Endometrium (tissue), 2 donors: ENCODE measurements at regions not wholly inside any gene's neighbourhood (a gene's known extent, or its start where the extent isn't known, plus 50 kb on each side); places are given as distances from the start of the nearest gene placed in this dataset.
"Not testable (repeated sequence)": the region's sequence is repeated elsewhere in the genome, so short reads cannot be mapped to it uniquely, and the experiment has no call there.

Experiments used
- FAIRE-seq: peaks from 2 replicates; lab custom pipeline; 2012; peaks lifted over from hg19 to GRCh38; lab: Jason Lieb, UNC
- donor health status: control.
- donor health status: control.

DNA sequence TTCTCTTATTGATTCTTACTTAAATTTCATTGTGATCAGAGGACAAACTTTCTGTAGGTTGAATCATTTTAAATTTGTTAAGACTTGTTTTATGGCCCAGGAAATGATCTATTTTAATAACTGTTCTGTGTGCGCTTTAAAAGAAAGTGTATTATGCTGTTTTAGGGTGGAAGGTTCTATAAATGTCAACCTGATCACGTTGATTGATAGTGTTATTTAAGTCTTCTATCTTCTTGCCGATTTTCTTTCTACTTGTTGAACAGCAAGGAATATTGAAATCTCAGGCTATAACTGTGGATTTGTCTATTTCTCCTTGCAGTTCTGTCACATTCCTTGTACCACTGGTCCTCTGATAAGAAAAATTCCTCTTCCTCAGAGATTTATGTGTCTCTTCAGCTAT, 112.7 kb downstream of the TANC2 start:
- FAIRE-seq: no peak

DNA sequence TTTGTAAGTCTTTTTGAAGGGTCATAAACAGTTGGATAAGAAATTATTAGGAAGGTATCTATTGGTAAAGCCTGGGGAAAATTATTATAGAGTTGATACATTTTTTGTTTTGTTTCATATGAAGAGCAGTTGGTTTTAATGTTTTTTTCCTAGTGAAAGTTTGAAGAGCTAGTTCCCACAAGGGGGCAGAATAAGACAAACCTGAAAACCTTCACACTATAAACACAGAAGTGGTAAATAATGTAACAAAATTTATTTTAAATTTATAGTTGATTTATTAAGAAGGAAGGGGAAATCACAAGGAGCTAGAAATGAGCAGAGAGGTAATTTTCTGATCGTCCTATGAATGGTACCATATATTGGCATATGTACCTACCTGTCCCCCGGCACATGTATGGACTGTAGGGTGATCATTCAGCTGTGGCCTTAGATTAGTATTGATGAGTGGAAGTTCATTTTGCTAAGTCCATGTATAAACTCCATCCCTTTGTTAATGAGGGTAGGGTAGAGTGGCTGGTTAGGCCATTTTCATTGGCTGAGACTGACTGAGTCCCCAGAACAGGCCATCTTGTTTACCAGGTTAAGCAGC, 116.3 kb downstream of the TANC2 start:
- FAIRE-seq: peak; percentile 12

- FAIRE-seq: no peak
These were observed 116.9 kb downstream of the TANC2 start for GRCh38 chr17:63082952-63083351.

GRCh38 chr17:63086483-63087185, 120.6 kb downstream of the TANC2 start:
- no peak for FAIRE-seq

GRCh38 chr17:63090358-63091114, 124.5 kb downstream of the TANC2 start:
- FAIRE-seq: not testable (repeated sequence)

GRCh38 chr17:63091909-63092308, 125.9 kb downstream of the TANC2 start:
- FAIRE-seq: not testable (repeated sequence)

DNA sequence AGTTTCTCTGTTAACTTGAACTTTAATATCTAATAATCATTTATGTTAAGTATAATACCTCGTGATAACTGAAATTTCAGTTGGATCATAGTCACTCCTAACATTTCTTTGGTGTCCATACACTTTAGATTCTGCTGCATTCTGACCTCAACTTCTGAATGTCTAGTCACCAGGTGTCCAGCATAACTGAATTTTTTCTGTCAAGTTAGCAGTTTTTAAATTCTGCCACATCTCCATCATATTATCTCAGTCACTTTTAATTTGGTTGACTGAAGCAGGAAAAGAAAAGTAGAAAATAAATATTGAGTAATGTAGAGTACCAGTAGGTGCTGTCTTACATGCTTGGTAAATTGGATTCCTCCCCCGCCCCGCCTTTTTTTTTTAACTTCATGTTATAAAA, 128.6 kb downstream of the TANC2 start:
- FAIRE-seq: no peak

DNA sequence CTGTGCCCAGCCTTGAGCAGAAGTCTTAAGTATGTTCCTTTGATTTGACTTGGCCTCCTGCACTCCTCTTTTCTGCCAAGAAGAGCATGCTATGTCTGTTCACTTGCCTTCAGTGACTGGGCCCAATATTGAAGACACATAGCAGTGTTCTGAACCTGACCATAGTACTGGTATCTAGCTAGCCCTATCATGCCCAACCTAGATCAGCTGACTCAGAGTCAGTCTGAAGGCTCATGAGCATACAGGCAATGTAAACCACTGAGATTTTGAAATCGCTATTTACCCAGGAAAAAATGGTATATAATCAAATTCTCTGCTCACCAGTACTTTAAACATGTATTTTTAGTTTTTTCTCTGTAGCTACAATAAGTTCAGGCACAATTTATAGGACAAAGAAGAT, 129.4 kb downstream of the TANC2 start:
- FAIRE-seq: no peak

DNA sequence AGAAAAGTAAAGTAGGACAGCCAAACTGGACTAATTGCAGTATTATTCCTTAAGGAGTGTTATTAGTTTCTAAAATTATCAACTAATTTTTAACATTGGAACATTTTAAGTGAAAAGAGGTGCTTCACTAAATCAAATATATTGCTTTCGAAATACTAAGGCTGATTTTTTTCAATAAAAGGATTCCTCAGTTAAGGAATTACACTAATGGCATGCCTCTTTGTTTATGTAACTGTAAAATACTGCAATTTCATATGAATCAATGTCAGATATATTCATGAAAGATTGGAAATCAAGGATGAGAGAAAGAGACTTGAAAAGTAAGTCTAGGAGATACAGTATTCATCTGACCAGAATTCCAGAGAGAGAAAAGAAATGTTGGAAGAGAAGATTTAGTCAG, 129.8 kb downstream of the TANC2 start:
- no peak for FAIRE-seq

GRCh38 chr17:63096426-63096825, 130.4 kb downstream of the TANC2 start:
- no peak for FAIRE-seq

GRCh38 chr17:63099425-63099824, 133.4 kb downstream of the TANC2 start:
- FAIRE-seq: no peak

DNA sequence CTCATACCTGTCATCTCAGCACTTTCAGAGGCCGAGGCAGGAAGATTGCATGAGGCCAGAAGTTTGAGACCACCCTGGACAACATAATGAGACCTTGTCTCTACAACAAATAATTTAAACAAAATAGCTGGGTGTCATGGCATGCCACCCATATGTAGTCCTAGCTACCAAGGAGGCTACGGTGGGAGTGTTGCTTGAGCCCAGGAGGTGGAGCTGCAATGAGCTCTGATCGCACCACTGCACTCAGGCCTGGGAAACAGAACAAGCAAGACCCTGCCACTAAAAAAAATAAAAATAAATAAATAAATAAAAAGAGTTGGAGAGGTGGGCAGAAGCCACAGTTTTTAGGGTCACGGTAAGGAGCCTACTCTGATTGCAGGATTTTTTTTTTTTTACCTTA, 136.0 kb downstream of the TANC2 start:
- FAIRE-seq: no peak

- FAIRE-seq: no peak
These were observed 140.0 kb downstream of the TANC2 start for GRCh38 chr17:63106050-63106449.

- FAIRE-seq: no peak
These were observed 143.6 kb downstream of the TANC2 start for GRCh38 chr17:63109661-63110060.

GRCh38 chr17:63113167-63113566, 147.1 kb downstream of the TANC2 start:
- FAIRE-seq: no peak

DNA sequence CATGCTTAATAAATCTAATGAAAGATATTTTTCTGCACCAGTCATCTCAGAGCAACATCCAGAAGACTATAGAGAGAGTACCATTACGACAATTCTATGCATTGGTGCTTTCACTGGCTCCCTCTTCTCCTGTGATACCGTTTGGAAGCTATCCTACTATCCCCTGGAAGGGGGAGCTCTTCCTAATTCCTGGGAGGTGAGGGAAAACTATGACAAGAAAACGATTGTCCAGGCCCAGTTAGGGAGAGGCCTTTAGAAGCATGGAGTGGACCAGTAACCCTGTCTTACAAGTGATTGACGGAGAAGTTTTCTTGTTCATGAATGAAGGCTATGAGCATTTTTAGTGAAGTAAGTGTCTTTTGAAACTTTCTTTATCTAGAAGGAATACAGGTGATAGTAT, 150.2 kb downstream of the TANC2 start:
- no peak for FAIRE-seq

GRCh38 chr17:63116967-63117830, 151.2 kb downstream of the TANC2 start:
- FAIRE-seq: no peak

DNA sequence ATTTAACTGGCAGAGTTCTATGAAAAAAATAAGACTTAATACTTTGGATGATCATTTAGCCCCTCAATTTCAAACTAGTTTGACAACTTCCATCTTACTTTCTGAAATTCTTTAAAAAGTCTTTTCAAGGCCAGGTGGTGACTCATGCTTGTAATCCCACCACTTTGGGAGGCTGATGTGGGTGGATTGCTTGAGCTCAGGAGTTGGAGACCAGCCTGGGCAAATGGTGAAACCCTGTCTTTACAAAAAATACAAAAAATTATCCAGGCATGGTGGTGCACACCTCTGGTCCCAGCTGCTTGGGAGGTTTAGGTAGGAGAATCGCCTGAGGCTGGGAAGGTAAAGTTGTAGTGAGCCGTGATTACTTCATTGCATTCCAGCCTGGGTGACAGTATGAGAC, 154.4 kb downstream of the TANC2 start:
- no peak for FAIRE-seq

GRCh38 chr17:63124536-63124935, 158.5 kb downstream of the TANC2 start:
- no peak for FAIRE-seq

GRCh38 chr17:63124958-63125357, 158.9 kb downstream of the TANC2 start:
- no peak for FAIRE-seq

DNA sequence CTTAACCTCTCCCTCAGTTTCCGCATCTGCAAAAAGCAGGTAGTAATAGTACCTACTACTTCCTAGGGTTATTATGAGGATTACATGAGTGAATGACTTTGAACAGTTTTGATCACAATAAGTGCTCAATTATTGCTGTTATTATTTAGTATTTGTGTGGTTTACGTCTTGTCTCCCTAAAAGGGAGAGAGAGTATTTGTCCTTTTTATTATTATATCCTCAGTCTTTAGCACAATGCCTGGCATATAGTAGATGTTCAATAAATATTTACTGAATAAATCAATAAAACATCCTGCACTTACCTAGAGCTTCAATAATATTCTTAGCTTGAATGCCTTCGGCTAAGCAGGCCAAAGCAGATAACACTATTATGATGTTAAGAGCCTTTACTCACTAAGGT, 160.0 kb downstream of the TANC2 start:
- FAIRE-seq: no peak

- FAIRE-seq: no peak
These were observed 160.6 kb downstream of the TANC2 start for GRCh38 chr17:63126607-63127006.
